ENCODE measurements at regions not wholly inside any gene's neighbourhood (a gene's known extent, or its start where the extent isn't known, plus 50 kb on each side); places are given as distances from the start of the nearest gene placed in this dataset.
A peak's percentile ranks its signal among the peaks of the same experiment; 100 is the strongest.

DNA sequence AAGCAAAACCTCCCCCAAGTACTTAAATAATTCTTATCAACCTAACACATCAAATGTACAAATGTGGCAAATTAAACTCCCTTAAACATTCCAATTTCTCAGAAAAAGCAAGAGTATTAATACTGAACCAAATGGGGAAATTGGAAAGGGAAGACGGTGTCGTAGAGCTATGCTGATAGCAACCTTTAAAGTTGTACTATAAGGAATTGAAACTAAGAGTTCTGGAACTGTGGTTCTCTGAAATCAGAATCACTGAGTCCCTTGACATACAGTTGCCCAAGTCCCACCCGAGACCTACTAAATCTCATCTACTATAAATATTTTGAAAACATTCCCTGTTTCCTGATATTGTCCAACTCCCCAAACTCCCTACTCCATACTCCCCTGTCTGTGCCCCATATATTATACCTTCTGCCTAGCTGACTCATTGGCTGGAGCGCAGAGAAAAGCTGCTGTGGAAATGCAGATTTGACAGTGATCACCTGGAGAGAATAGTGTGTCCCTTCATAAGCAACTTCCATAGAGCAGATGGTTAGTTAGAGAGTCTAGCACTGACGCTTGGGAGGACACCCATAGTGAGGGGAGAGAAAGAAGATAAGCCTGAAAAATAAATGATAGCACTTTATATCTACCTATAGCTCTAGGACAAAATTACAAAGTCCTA, 51.4 kb upstream of the ITM2B start:
- no peak for DNase-seq

DNA sequence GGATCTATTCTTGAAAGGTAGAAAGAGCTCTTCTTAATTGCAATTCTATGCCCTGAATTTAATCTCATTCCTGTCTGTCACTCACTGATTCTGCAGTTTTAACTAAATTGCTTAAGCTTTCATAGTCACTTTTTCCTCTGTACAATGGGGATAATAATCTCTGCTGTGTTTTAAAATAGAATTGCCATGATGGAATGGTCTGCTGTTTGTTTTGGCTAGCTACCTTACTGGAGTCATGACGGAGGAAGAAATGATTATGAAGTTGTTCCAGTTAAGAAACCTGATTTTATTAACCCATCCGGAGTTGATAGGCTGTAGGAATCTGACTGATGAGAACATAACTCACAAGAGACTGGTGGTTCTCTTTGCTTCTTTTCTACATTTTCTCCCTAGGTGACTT, 54.9 kb upstream of the ITM2B start:
- DNase-seq, result no peak

DNA sequence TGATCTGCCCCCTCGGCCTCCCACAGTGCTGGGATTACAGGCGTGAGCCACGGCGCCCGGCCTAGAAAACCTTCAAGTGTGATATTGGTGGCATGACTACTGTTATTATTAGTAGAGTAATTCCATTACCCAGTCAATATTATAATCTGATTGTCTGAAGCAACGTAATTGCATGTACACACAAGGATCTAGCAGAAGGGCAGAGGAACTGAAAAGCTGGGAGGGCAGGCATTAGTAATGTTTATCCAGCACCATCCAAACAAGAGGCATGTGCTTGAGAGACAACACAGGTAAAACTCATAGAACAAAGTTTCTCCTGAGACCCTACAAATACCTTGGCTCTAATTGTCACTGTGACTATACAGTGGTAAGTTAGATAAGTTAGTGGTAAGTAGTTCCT, 56.2 kb upstream of the ITM2B start:
- no peak for DNase-seq

DNA sequence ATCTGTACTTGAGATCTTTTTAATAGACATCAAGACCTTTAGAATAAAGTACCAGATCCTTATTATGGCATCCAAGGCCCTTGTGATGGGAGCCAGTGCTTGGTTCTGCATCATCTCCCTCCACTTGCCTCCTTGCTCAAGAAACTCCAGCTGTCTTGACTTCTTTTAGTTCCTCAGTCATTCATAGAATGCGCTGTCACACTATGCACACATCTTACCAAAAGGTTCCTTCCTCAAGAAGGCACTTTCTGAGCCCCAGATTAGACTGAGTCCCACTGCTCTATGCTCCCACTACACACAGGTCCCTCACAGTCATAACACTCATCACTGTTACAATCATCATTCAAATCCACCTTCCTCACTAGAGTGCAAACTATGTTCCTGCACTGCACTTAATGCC, 57.8 kb upstream of the ITM2B start:
- no peak for DNase-seq

DNA sequence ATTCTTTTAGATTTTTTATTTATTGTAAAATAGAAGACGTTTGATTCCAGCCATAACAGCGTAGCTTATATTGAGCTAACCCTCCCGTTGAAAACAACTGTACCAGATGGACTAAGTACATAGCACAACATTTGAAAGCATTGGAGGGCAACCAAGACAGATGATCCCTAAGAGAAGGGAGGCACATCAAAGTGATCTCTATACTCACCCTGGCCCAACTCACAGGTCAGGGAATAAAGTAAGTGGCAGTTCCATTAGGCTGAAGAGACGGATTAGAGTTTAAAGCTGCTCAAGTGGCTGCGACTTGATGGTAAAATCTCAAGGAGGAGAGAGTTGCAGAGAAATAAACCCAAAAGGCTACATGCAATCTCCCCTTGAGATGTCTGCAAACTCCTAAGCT, 65.1 kb upstream of the ITM2B start:
- no peak for DNase-seq

DNA sequence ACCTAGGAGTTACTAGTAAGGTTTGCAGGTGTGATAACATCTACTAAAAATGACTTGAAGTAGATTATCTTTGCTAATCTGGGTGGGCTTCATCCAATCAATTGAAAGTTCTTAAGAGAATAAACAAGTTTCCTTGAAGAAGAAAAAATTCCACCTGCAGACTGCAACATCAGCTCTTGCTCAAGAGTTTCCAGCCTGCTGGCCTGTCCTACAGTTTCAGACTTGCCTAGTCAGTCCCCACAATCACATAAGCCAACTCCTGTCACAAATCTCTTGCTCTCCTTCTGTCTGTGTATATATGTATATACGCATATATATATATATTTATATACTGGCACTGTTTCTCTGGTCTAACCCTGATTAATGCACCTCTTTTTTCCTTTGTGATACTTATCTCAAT, 67.3 kb upstream of the ITM2B start:
- no peak for DNase-seq

DNA sequence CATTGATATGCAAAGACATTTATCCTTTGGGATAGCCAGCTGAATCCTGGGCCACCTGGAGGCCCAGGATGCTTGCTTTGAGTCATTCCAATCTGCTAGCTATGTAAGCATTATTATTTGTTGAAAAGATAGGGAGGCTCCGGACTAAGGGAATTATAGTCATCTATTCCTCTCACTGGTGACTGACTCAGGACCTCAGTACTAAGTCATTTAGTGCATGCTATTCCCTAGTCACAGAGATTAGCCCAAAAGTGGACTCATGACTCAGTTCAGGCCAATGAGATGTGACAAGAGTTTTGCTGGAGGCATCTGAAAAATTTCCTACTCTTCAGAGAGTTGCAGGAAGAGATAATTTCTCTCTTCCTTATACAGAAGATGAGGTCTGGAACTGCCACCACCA, 67.9 kb upstream of the ITM2B start:
- no peak for DNase-seq

DNA sequence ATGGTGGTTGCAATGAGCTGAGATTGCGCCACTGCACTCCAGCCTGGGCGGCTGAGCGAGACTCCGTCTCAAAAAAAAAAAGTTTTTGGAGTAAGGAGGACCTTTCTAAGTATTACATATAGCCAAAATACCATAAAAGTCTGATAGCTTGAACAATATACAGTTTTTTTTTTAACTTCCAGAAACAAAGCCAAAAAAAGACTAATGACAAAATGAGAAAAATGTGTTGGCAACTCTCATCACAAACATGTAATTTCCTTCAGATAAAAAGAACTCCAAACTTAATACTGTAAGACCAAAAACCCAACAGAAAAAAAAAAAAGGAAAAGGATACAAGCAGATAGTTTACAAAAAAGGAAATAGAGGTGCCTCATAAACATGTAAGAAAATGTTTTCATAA, 68.2 kb upstream of the MED4 start:
- no peak for DNase-seq

DNA sequence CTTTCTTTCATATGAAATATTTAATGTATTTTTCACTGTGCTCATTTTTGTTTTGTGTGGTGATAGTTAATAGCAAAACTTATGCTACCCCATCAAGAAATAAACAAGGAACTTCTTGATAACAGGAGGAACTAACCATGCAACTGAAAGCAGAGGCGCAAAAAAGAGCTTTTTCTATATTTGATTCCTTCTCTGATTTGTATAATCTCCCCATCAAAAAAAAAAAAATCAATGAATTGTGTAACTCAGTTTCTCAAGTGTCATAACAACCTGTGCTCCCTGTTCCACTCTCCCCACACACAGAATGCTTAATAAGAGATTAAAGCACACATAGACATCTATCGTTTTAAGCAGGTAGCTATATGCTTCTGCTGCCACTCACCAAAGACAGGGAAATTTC, 67.3 kb upstream of the MED4 start:
- DNase-seq, result no peak

DNA sequence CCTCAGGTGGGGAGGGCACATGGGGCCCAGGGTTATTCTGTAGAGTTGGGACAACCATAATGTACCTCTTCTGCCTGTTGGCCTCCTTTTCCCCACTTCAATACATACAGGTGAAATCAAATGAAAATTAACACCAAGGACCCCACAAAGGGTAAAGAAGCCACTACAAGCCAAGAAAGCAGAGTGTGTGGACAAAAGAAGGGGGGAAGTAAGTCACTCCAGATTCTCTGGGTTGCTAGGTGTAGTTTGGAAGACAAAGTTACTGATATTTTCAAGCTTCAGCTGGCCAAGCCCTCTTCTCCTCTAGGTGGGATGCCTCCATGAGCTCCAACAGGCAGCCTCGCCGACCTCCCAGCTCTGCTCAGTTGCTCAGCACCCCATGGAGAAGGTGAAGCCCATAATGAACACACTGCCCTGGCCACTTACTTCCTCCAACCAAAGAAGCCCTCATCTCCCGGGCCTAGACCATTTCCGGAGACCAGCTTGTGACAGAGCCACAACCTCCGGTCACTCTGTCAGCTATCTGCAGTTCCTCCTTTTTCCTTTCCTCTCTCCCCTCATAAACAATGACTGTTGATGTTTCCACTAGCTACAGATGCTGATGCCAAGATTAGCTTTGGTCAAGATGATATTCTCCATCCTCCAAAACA, 66.8 kb upstream of the MED4 start:
- DNase-seq, result no peak

DNA sequence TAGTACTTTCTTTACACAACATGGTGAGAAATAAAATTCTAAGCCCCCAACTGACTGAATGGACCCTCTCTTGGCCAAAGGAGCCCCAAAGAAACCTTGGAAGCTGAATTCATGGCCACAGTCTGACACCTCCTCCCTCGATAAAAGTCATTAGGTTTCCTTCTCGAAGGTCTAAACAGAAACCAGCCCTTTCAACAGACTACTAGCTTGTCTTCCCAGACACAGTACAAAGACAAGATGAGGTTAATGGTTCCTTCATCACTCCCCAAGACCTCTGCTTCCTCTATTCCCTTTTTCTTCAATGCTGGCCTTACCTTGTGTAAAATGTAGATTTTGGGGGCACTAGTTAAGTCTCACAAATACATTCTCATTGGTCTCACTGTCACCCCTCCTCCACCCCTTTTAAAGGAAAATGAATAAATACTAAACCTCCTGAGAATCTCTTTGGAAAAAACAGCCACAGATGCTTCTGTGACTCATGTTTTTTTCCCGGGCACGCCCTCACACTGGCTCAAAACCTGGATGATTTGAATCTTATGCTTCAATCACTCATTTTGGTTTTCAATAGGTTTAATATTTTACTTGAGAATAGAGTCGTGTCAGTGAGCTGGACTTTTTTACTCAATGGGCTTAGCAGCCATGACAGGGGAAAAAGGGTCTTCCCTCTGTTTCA, 65.8 kb upstream of the MED4 start:
- DNase-seq, result no peak

DNA sequence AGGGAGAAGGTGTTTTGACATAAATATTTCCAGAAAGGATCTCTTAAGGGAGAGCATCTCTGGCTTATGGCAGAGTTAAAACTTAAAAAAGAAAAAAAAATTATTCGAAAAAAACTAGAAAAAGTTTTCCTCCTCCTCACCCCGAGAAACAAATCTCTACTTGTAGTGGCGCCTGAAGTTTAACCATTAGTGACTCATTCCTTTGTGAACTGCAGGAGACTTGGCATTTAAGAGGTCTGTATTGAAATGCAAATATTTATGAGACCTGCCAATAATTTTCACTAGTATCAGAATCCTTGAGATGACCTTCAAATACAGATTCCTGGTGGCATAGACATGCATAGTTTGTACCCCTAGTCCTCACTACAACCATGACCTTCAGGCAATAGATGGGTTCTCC, 64.9 kb upstream of the MED4 start:
- DNase-seq, result no peak

DNA sequence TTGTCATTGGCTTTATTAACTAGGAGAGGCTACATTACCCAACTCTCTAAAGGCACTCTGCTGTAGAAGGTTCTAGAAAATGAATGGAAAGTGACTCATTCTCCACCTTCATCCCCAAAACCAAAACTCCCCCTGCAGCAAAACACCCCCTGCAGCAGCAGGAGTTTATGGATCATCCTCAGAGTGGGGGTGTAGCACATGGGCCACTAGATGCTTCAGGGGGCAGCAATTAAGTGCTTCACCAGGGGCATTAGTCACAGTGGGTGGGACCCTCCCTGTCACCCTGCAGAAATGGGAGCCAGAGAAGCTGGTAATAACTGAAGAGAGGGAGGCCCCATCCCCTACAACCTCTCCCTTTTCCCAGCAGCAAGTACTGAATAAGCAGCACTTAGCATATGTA, 64.5 kb upstream of the MED4 start:
- peak; percentile 12 for DNase-seq

DNA sequence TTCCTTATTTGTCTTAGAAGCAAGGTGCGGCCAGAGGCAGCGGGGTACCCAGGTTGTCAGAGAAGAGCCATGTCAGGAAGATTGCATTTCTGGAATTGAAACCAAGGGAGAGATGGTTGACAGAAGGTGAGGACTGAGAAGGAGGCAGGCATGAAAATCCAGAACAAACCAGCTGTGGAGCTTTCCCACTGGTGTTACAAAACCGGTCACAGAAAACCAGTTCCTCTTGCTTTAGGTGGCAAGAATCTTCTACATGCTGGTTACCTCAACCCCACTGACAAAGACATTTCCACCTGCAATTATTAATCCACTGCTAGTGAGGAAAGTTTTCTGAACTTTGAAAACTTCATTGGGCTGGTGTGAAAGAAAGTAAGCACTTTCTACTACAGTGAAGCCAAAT, 64.0 kb upstream of the MED4 start:
- DNase-seq, result no peak

DNA sequence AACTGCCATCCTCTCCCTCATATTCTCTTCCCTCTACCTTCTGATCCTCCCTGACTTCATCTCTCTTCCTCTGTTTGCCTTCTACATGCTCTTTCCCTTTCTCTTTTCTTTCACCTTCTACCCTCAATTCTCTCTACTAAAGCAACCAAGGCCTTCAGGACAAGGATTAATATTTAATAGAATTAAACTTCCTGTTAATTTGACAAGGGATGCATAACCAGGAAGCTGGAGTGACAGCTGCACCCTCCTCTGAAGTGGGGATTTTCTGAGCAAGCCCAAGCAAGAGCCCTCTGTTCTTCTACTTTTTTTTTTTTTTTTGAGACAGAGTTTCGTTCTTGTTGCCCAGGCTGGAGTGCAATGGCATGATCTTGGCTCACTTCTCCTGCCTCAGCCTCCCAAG, 63.4 kb upstream of the MED4 start:
- DNase-seq, result no peak

DNA sequence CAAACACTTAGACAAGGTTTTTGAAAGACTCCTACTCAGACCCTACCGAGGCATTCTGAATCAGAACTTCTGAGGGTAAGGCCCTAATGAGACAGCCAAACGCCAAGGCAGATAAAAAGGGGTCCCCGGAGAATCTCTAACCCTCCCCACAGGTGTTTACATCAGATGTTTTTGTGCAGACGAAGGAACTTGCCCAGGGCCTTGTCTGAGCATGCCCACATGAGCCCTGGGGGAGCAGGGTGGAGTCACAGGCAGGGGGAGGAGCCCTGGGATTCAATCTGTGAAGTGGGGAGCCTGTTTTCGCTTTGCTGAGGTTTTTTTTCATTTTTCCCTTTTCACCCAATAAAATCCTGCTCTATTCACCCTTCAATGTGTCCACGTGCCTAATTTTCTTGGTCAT, 61.6 kb upstream of the MED4 start:
- DNase-seq, result no peak

DNA sequence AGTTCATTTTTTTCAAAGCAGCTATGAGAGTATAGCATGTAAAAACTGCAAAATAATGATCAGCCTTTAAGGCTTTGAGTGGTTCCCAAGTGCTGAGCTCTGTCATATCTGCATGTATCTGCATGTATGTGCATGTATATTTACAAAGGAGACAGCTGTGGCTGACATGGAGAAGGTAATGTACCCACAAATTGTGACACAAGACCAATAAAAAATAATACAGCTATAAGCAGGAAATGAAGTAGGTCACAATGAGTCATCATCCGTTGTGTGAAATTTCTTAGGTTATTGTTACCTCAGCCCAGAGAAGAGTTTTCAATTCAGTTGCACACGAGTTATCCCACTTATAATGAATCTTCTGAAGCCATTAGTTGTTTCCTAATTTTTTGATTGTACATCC, 60.9 kb upstream of the MED4 start:
- no peak for DNase-seq

DNA sequence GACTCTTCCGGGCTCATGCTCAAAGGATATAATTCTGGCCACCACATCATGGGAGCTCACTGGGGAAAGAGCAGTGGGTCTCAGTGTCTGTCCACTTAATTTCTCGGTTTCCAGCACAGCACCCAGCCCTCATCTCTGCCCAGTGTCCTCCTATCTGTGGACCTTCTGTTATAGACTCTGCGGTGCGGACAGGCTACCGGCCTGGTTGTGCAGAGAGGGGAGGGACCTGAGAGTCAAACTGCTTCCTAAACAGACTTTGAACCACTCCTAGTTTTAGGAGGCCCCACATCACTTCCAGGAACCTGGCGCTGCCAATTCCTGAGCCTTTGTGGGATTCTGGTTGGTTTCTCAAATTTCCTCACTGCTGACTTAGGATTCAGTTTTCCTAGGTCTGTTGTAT, 59.8 kb upstream of the MED4 start:
- no peak for DNase-seq

DNA sequence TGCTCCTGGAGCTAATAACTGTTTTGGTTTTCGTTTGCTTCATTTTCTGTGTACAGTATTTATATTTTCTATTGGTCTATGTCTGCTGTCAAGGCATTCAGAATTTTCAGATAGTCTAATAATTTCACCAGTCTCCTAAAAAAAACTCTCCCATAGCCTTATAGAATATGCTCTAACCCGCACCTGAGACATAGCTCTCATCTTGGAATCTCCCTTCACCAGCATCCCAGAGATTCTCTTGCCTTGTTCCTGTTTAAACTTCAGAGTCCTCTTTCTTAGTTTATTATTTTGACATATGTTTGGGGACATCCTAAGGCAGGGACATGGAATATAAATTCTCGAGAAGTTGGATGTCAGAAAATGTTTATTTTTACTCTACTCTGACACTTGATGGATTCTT, 58.3 kb upstream of the MED4 start:
- DNase-seq, result no peak

DNA sequence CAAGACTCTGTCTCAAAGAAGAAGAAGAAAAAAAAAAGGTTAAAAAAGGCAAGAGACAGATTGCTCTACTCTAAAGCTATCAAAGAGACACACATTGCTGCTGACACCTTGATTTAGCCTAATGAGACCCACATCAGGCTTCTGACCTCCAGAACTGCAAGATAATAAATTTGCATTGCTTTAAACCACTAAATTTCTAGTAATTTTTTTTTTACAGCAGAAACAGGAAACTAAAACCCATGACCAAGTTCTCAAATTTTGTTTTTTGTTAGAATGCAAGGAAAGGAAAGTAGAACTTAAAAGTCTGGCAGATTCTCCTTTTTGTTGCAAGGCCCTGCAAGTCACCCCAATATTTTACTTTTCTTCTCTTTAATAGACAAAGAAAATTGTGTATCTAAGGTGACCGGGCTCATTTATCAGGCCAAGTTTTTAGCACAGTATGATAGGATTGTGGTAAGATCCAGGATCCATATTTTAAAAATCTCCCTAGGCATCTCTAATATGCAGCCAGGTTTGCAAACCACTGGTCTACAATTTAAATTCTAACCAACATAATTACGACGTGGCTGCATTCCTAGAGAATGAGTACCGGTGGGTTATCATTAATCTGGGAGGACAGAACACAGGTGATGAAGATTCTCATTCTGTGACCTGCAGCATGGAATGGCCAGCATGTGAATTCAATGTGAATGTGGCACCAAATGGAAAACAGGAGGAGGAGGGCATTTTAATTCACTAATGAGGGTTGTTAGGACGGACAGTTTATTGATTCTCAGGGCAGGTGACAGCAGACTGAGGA, 56.7 kb upstream of the MED4 start:
- no peak for DNase-seq

DNA sequence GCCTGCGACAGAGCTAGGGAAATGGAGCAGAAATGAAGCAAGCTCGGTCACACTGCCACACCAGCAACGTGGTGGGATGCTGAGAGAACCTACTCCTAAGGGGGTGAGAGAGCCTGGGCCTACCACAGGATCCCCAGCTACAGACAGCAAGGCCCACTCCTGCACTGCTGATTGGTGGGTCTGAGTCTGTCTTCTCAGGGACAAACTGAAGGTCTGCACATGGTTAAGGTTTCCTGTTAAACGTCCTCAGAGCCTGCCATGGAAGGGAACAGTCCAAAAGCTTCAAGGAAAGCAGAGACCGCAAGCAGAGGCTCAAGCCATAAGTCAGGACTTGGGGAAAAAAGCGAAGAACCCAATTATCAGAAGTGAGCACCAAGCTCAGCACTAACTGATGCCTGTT, 53.5 kb upstream of the MED4 start:
- DNase-seq, result no peak

DNA sequence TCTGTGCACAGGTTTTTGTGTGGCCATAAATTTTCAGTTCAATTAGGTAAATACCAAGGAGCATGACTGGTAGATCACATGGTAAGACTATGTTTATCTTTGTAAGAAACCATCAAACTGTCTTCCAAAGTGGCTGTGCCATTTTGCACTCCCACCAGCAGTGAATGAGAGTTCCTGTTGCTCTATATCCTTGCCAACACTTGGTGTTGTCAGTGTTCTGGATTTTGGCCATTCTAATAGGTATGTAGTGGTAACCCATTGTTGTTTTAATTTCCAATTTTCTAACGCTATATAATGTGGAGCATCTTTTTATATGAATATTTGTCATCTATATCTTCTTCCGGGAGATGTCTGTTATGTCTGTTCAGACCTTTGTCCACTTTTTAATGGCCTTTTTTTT, 51.7 kb upstream of the MED4 start:
- no peak for DNase-seq

DNA sequence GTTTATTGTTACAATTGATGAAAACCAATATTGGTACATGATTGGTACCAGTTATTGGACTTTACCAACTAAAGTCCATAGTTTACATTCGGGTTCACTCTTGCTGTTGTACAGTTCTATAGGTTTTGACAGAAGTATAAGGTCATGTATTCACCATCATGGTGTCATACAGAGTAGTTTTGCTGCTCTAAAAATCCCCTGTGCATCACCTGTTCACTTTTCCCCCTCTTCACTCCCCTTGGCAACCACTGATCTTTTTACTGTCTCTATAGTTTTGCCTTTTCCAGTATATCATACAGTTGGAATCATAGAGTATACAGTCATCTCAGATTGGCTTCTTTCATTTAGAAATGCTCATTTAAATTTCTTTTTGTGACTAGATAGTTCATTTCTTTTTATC, 51.2 kb upstream of the MED4 start:
- DNase-seq, result no peak

Measured in T1000 (cell line).